GM10248 (cell line): ENCODE measurements at regions not wholly inside any gene's neighbourhood (a gene's known extent, or its start where the extent isn't known, plus 50 kb on each side); places are given as distances from the start of the nearest gene placed in this dataset.

Source experiments
- CTCF ChIA-PET: fragments of 300-600 bp; sonication (Branson Sonifier 250); formaldehyde crosslinking; extraction: SDS; loops from one replicate; lab custom pipeline; 2021; ENCODE audit warnings: antibody characterized with exemption; lab: Yijun Ruan, JAX
- POLR2A ChIA-PET: fragments of 350-650 bp; sonication (Branson Sonifier 250); formaldehyde crosslinking; extraction: SDS; loops from one replicate; lab custom pipeline; 2020; ENCODE audit warnings: antibody characterized with exemption; lab: Yijun Ruan, JAX
- DNase-seq: peaks from one replicate; pipeline ENCODE4 v3.0.0; 2012; ENCODE audit errors: extremely low spot score
- CTCF ChIP-seq: IDR thresholded peaks from 2 replicates; pipeline ENCODE4 v1.5.1; 2012; ENCODE audit warnings: mild to moderate bottlenecking, low read depth; ENCODE audit errors: extremely low read depth, missing control alignments, control extremely low read depth

DNA sequence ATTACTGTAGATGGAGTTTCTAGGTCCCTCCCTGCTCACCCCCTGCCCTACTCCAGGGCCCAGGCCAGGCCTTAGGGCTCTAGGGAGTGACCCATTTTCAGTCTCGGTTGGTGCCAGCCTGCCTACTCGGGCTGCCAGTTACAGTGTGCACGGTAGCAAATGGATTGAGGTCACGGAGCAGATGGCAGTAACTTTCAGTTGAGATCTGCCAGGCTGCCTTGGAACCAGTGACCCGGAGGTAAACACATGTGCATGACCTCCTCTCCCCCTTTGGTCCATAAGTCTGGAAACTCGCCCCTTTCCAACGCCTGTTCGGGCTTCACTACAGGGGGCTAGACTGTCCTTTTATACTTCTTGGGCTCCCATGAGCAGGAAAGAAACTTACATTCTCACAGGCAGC is 139.7 kb upstream of the TBX3 start:
- DNase-seq = no peak
- no peak for TF ChIP-seq CTCF
- POLR2A ChIA-PET = no interaction called here
- CTCF ChIA-PET = no interaction called here

- CTCF ChIA-PET = no interaction called here
- POLR2A ChIA-PET = no interaction called here
- DNase-seq = no peak
- no peak for TF ChIP-seq CTCF
Observed at GRCh38 chr12:114821570-114821969, 137.6 kb upstream of the TBX3 start.

DNA sequence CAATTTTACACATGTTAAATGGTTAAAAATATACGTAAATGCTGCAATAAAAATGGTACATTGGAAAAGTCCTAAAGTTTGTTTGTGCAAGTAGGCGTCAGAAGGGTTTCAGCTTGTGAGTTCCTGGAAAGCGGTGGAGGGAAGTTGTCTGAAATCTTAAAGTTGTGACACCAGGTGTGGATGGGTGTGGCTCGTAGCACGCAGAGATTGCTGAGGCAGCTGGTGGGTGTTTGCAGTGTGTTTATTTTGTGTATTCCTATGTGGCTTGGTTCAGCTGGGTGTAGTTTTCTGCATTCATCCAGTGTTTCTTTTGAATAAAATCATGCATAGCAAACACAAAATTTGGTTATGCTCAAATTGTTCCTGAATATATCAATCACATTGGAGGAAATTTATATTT is 136.8 kb upstream of the TBX3 start:
- CTCF ChIA-PET = no interaction called here
- TF ChIP-seq CTCF = no peak
- no peak for DNase-seq
- POLR2A ChIA-PET = no interaction called here

GRCh38 chr12:114817571-114818425 is 133.8 kb upstream of the TBX3 start:
- CTCF ChIA-PET = interaction anchor here (1.0 kb wide), 1 partner anchor 11 kb away, joined by 3 read pairs; no protein-coding TSS in a partner anchor
- POLR2A ChIA-PET = no interaction called here
- TF ChIP-seq CTCF = no peak
- no peak for DNase-seq

DNA sequence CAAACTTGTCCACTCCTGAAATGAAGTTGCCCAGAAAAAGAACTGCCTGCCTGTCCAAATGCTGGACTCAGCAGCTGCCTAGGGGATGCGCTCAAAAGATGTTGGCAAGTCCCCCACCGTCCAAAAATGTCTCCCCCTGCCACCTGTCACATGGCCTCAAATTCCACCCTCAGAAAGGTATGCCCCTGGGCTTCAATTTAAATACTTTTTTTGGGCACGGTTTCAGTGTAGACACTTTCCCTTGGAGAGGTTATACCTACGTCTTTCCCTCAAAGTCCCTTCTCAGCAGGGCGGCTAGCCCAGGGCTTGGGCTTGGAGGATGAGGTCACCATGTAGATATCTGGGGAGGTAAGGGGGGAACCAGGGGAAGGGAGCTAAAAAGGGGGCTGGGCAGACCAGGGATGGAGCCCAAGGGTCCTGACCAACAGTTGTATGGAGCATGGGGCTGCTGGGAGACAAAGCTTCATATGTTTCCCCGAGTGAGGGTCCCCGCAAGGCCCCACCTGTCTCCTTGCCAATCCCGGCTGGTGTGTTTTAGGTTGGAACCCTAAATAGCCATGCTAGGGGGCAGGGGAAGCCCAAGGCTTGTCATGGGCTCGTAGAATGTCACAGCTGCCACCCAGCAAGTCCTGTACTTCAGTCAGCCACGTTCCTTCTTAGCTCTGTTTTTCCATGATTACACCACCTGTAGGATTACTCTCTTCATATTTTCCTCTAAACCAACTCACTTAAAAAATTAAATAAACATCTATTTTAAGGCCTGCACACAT is 131.2 kb upstream of the TBX3 start:
- no peak for DNase-seq
- ChIA-PET POLR2A (no interaction called here), CTCF (no interaction called here)
- TF ChIP-seq CTCF = no peak

- DNase-seq = no peak
- POLR2A ChIA-PET = no interaction called here
- TF ChIP-seq CTCF = no peak
- CTCF ChIA-PET = no interaction called here
Observed at GRCh38 chr12:114812858-114813761, 129.1 kb upstream of the TBX3 start.
